Skeletal muscle cell (primary cell): ENCODE measurements at regions not wholly inside any gene's neighbourhood (a gene's known extent, or its start where the extent isn't known, plus 50 kb on each side); places are given as distances from the start of the nearest gene placed in this dataset.
"Not testable (repeated sequence)": the region's sequence is repeated elsewhere in the genome, so short reads cannot be mapped to it uniquely, and the experiment has no call there.

Experiments used
- DNase-seq: peaks from one replicate; pipeline ENCODE4 v3.0.0-alpha.2; 2010; ENCODE audit warnings: low read depth
- H3K4me3 ChIP-seq: 2 replicates; pipeline ENCODE4 v1.5.1; 2011; ENCODE audit warnings: low read depth, mild to moderate bottlenecking, control low read depth, low read length, moderate library complexity

DNA sequence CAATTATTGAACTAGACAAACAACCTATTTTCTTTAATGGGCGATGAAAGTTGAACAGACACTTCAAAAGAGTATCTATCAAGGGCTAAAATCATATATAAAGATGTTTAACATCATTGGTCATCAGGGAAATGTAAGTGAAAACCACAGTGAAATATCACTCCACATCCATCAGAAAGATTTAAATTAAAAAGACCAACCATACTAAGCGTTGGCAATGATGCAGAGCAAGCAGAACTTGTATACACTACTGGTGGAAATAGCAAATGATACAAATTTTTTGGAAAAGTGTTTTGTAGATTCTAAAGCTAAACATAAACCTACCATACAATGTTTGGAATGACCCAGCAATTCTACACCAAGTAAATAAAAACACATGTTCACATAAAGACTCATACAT, 65.9 kb upstream of the THBS1 start:
- DNase-seq: no peak
- no peak overlapping the region for H3K4me3 ChIP-seq

DNA sequence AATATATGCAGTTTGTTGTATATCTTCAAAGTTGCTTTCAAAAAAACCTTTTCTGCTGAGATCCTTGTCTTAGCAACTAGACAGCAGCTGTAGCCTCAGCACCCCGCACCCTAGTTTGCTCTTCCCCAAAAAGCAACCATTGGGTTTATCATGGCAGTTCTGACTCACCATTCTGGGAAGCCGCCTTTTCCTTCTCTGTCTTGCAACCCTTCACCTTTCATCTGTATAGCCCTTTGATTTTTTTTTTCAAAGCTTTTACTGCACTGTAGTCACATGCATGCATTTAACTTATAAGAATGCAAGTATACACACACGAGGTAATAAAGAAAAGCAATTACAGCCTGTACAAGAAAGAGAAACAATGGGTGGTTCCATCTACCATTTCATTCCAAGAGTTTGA, 65.1 kb upstream of the THBS1 start:
- no peak for DNase-seq
- no peak overlapping the region for H3K4me3 ChIP-seq

DNA sequence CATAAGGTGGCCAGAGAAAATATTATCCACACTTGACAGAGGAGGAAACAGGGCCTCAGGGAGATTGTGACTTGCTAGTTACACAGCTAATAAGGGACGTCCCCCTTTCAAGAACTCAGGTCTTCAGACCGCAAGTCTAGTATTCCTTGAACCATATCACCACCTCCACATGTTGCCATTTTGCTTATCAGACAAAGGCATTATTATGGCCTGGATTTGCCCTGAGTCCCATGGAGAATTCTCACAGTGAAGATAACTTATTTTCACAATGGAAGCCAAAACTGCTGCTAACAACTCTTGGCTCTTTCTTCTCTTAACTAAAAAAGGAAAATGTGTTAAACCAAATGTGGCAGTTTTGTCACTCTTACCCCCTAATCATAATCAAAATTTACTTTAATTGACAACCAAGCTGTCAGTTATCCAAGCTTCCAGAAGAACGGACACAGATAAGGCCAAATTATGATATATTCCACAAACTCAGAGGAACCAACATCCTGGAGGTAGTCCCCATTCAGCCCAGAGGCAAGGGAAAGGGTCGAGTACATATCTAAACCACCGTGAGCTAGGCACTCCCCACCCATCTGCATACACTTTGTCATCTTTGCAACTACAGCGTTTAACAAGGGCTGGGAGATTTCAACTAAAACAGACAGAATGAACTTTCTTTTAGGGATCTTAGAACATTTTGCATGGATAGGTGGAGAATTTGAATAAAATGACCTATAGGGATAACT, 63.6 kb upstream of the THBS1 start:
- no peak overlapping the region for H3K4me3 ChIP-seq
- DNase-seq: no peak

DNA sequence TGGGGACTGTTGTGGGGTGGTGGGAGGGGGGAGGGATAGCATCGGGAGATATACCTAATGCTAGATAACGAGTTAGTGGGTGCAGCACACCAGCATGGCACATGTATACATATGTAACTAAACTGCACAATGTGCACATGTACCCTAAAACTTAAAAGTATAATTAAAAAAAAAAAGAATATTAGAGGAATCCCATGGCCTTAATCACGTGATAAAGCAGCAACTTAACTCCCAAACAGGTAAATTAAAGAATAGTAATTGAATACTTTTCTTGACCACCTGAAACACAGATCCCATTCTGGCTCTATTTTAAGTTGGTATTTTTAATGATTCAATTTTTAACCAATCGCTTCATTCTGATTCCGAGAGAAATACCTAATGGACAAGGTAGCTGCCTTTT, 56.9 kb upstream of the THBS1 start:
- not testable (repeated sequence) for DNase-seq

DNA sequence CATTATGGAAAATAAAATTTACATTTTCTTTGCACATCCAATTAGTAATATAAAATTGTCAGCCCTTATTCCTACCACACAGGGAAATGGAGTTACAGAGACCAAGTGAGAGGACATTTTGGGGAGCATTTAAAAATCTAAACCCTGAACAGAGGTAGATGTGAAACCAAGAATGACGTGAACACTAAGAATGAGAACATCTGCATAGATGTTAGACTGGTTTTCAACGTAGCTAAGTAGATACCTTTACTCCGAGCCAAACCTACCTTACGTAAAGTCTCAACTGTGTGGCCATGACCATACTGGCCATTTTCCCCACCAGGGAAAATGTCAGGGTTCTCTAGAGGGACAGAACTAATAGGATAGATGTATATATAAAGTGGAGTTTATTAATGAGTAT, 51.4 kb upstream of the THBS1 start:
- no peak overlapping the region for H3K4me3 ChIP-seq
- no peak for DNase-seq

More for the DNA sequence above, 56.9 kb upstream of the THBS1 start:
- H3K4me3 ChIP-seq: not testable (repeated sequence)

DNA sequence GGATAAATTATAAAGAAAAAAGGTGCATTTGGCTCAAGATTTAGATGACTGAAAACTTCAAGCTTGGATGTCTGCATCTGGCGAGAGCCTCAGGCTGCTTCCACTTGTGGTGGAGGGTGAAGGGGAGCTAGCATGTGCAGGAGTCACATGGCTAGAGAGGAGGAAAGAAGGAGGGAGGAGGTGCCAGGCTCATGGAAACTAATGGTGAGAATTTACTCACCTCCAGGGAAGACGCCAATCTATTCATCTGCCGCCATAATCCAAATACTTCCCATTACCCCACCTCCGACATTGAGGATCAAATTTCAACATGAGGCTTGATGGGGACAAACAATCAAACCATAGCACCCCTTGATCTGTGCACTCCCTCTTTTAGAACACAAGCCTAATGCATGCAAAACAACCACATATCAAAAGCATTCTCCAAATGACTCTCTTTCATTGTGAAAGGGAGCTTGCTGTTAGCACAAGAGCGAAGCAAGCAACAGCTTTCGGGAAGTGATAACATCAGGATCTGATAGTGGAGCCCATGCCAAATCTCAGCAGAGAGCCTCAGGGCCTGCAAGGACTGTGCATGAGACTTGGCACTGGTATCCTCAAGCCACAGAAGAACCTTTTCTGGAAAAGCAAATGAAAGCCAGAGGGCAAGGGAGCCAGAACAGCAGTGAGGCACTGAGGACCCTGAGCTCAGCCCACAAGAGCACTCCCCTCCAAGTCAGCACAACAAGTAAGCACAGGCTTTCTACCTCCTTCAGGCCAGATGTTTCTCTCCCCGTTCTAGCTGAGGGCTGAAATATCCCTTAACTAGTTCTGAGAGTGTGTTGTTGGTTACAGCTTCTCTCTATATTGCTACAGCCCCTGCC, 50.2 kb upstream of the THBS1 start:
- no peak for DNase-seq
- H3K4me3 ChIP-seq: no peak overlapping the region
